ENCODE measurements at regions not wholly inside any gene's neighbourhood (a gene's known extent, or its start where the extent isn't known, plus 50 kb on each side); places are given as distances from the start of the nearest gene placed in this dataset.
"Not testable (repeated sequence)": the region's sequence is repeated elsewhere in the genome, so short reads cannot be mapped to it uniquely, and the experiment has no call there.

- DNase-seq (ENCODE audit: low read depth) = no peak
Observed at GRCh38 chr15:69554279-69554961, 101.8 kb downstream of the RPLP1 start.

GRCh38 chr15:69555080-69555479 is 102.5 kb downstream of the RPLP1 start:
- no peak for DNase-seq (ENCODE audit: low read depth)

DNA sequence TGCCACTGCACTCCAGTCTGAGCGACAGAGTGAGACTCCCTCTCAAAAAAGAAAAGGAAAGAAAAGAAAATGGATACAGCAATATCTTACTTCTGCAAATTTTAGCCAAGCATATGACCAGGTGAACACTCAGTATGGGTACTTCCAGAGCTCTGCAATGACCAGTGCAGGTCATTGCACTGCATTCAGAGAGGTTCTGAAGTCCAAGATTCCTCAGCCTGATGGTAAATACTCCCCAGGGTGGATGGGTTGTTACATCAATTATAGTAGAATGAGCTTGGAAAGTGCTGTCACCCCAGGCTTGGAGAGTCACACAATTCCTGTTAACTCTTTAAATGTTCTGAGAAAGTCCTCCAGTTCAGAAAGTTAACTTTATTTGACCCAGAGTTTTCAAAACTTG is 103.7 kb downstream of the RPLP1 start:
- DNase-seq (ENCODE audit: low read depth) = no peak

GRCh38 chr15:69557020-69557706 is 104.5 kb downstream of the RPLP1 start:
- no peak for DNase-seq (ENCODE audit: low read depth)

DNA sequence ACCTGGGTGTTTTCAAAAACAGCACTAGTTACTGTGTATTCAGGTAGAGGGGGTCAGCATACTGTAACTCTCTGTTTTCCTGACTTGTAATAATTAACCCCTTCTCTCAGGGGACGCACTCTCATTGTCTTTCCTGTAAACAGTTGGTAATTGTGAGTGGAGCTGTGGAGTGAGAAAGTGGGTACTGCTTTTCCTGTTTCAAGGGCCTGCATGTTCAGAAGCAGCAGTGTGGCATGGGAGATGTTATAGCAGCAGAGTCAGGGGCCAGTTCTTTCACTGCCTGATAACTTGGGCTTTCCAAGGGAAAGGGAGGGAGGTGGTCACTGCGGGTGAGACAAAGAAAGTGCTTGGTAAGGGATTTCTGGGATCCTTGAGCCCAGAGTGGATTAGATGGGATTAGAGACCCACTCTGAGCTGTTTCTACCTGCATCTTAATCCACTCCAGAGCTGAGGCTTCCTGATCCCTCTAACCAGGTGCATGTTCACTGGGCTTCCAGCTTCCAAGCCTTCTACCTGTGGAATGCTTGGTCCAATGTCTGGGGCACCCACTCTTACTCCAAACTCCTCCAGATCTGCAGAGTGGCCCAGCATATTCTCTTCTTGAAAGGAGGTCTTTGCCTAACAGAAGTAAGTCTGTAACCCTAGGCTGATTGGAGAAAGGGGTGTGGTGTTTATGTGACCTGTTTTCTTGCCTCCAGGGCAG is 105.2 kb downstream of the RPLP1 start:
- DNase-seq (ENCODE audit: low read depth) = no peak

DNA sequence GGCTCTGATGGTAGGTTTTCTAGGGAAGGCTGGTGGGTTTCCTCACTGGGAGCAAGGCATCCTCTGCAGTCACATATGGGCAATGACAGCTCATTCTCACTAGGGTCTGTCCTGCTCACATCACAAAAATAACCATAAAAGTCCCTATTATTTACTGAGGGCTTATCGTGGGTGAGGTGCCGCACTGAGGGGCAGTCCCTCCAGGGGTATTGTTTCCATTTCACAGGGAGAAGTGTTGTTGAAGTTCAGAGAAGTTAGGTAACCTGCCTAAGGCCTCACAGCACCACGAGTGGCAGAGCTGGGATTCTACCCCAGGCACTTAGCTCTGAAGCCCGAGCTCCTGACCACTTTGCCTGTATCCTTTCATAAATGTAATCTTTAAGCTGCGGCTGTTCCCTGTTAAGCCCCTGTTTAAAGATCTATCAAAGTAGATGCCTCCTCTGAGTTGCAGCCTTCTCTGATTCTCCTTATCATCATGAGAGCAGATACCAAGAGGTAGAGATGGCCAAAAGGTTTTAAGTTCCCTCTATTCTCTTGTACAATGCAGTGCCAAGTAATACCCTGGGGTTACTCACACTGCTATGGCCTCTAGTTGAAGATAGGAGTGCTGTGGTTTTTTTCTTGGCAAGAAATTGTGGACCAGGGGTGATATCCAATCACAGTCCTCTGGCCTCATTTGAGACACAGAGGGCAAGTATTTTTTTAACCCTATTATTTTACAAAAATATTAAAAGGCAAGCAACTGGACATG is 107.0 kb downstream of the RPLP1 start:
- no peak for DNase-seq (ENCODE audit: low read depth)

DNA sequence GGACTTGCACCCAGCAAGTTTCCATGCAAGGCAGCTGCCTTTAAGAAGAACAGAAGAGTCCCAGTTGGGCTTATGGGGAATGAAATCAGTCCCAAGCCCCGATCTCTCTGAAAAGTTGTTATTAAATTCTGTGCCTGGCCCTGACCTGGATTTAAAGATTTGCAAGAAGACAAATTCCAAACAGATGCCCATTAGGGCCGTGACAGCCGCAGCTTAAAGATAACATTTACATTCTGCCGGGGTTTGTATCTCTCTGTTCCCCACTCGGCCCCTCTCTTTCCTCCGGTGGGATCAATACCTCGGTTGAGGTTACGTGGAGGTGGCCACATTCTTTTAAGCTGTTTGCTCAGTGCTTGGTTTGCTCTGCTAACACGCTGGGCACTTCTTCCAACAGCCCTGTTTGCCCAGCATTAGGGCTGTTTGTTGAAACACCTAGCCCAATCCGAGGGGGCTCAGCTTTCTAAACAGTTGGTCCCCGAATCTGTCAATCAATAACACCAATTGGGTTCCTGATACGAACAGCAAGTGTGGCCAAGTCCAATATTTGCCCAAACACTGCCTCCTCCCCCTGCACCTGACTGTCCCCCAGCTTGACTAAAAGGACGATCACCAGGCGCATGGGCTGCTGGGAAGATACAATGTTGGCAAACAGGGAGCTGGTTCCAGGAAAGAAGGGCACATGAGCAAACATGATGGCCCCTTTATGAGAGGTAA is 108.6 kb downstream of the RPLP1 start:
- DNase-seq (ENCODE audit: low read depth) = no peak

- DNase-seq (ENCODE audit: low read depth) = no peak
Observed at GRCh38 chr15:69562116-69562515, 109.5 kb downstream of the RPLP1 start.

- no peak for DNase-seq (ENCODE audit: low read depth)
Observed at GRCh38 chr15:69562564-69562963, 109.9 kb downstream of the RPLP1 start.

GRCh38 chr15:69565066-69565655 is 112.5 kb downstream of the RPLP1 start:
- DNase-seq (ENCODE audit: low read depth) = no peak

DNA sequence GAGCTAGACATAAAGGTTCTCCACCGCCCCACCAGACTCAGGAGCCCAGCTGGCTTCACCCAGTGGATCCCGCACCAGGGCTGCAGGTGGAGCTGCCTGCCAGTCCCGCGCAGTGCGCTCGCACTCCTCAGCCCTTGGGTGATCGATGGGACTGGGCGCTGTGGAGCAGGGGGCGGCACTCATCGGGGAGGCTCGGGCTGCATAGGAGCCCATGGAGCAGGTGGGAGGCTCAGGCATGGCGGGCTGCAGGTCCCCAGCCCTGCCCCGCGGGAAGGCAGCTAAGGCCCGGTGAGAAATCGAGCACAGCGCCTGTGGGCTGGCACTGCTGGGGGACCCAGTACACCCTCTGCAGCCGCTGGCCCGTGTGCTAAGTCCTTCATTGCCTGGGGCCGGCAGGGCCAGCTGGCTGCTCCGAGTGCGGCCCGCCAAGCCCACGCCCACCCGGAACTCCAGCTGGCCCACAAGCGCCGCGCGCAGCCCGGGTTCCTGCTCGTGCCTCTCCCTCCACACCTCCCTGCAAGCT is 114.7 kb downstream of the RPLP1 start:
- not testable (repeated sequence) for DNase-seq (ENCODE audit: low read depth)

DNA sequence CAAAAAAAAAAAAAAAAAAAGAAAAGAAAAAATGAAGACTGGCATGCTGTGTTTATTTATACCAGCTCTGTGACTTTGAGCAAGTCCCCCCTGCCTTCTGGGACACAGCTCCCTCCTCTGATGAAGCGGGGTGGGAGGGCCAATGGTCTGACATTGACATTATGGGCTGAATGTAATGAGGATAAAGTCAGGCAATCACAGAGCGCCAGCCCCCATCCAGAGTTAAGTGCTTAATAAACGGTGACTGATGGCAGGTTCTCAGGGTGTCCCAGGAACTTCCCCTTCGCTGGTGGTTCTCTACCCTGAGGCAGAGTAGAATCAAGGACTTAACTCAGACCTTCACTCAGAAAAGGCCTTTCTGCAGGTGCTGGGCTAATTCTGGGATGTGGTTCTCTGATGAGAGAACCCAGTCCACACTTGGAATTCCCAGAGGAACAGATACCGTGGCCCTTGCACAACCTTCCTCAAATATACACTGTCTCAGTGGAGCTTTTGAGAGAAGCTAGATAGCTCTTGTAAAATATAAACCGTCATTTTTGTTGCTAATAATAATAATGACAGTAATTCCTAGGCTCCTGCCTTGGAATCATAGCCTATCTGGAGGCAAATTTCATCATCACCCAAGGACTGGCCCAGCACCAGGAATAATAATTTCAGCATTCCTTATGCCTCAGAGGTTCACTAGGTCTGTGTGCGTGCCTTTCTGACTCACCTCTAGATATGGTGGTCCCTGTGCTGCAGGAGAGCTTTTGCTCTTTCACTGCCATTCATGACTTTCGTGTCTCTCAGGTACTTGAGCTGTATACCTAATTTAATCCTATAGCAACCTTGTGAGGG is 115.8 kb downstream of the RPLP1 start:
- no peak for DNase-seq (ENCODE audit: low read depth)

- DNase-seq (ENCODE audit: low read depth) = no peak
Observed at GRCh38 chr15:69570454-69570853, 117.8 kb downstream of the RPLP1 start.

DNA sequence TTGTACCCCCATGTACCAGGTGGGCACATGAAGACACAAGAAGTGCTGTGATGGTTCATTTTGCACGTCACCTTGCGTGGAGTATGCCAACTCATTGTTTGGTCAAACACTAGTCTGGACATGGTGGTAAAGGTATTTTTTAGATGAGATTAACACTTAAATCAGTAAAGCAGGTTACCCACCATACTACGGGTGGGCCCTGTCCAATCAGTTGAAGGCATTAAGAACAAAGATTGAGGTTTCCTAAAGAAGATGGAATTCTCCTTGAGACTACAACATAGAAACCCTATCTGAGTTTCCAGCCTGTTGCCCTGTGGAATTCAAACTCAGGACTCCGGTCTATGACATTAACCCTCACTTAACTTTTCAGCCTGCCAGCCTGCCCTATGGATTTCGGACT is 118.4 kb downstream of the RPLP1 start:
- no peak for DNase-seq (ENCODE audit: low read depth)

GRCh38 chr15:69573278-69573677 is 120.7 kb downstream of the RPLP1 start:
- not testable (repeated sequence) for DNase-seq (ENCODE audit: low read depth)

DNA sequence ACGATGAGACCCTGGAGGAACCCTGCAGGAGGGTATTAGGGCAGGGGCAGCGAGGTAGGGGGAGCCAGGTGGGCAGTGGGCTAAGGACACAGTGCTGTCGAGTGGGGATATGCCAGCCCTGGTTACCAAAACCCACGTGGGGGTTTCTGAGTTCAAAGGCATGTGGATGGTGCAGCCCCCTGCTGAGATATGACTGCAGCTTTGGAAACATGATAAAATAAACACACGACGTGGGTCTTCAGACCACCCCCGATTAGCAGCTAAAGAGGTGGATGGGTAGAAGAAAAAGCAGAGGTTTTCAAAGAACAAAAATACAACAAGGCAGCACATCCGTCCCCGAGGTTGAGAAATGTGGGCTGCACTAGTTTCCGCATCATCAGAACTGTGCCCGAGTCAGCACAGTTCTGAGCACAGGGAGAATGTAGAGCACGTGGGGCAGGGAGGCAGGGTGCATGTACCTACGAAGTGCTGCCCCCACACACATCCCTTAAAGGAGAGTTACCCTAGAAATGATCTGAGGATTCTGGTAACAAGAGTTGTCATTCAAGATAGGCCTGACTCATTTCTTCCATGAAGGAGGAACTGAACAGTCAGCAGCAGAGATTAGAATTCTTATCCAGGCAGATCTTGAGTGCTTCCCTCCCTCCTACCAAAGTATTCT is 121.3 kb downstream of the RPLP1 start:
- peak; percentile 20 for DNase-seq (ENCODE audit: low read depth)

GRCh38 chr15:69574506-69574905 is 121.9 kb downstream of the RPLP1 start:
- no peak for DNase-seq (ENCODE audit: low read depth)

DNA sequence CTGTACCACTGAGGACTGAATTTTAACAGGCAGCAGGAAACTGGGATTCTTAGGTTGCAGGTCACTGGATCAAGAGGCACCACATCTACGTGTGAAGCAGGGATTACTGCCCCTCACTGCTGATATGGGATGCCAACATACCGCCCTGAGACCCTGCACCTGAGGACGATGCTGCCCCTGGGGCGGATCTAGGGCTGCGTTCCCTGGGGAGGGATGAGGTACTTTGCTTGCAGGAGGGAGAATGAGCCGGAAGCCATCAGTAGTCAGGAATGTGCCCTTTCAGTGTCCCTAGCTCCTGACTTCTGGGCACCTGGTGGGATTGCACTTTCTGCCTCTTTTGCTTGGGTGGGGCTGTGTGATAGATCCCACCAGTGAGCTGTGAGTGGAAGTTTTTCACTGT is 122.8 kb downstream of the RPLP1 start:
- no peak for DNase-seq (ENCODE audit: low read depth)

- DNase-seq (ENCODE audit: low read depth) = peak; percentile 56
Observed at GRCh38 chr15:69576035-69576526, 123.5 kb downstream of the RPLP1 start.

GRCh38 chr15:69576948-69577351 is 124.3 kb downstream of the RPLP1 start:
- no peak for DNase-seq (ENCODE audit: low read depth)
